Stomach (tissue), 8 donors: ENCODE measurements at regions not wholly inside any gene's neighbourhood (a gene's known extent, or its start where the extent isn't known, plus 50 kb on each side); places are given as distances from the start of the nearest gene placed in this dataset.

Experiments used
- DNase-seq, 2 donors: peaks; one replicate each; pipeline versions ENCODE4 v3.0.0 to v3.0.0-alpha.2; 2013 to 2019
- H3K27ac ChIP-seq, 5 donors: fragments of 200-600 bp in 4 of 5; sonication (generic) in 4 of 5; one replicate each; pipeline ENCODE4 v1.5.1; 2013 to 2019; ENCODE audit warnings: mild to moderate bottlenecking in 1 of 5, moderate library complexity in 1 of 5
- H3K27me3 ChIP-seq, 3 donors: fragments of 200-600 bp; sonication (generic); one replicate each; pipeline ENCODE4 v1.5.1; 2017 to 2019; ENCODE audit warnings: mixed run types in 1 of 3
- H3K36me3 ChIP-seq, 4 donors: fragments of 200-600 bp; sonication (generic); 1 replicate in 3 of 4; 2 replicates in 1 of 4; pipeline ENCODE4 v1.5.1; 2016 to 2019
- H3K4me1 ChIP-seq, 4 donors: fragments of 200-600 bp; sonication (generic); one replicate each; pipeline ENCODE4 v1.5.1; 2016 to 2019
- H3K4me3 ChIP-seq, 4 donors: fragments of 200-600 bp; sonication (generic) in 3 of 4; one replicate each; pipeline ENCODE4 v1.5.1; 2016 to 2019; ENCODE audit warnings: mild to moderate bottlenecking in 1 of 4
- H3K9me3 ChIP-seq, 4 donors: fragments of 200-600 bp; sonication (generic); one replicate each; pipeline ENCODE4 v1.5.1; 2016 to 2019
- CTCF ChIP-seq, 7 experiments: fragments of 450-650 bp in 4 of 7; fragments of 200-600 bp in 3 of 7; sonication (generic) in 3 of 7; IDR thresholded peaks; one replicate each; pipeline ENCODE4 v1.5.1; 2016 to 2019; ENCODE audit warnings: antibody characterized with exemption in 7 of 7, control low read depth in 2 of 7, mild to moderate bottlenecking in 1 of 7
- EP300 ChIP-seq: sonication (generic); formaldehyde crosslinking; IDR thresholded peaks from one replicate; pipeline ENCODE4 v1.6.1; 2017; ENCODE audit warnings: antibody characterized with exemption
- POLR2A ChIP-seq, 4 donors: fragments of 450-650 bp; IDR thresholded peaks; one replicate each; pipeline ENCODE4 v1.6.1; 2016; ENCODE audit warnings: antibody characterized with exemption in 4 of 4, control low read depth in 2 of 4, mild to moderate bottlenecking in 1 of 4, moderate library complexity in 1 of 4
- POLR2AphosphoS5 ChIP-seq, 3 donors: sonication (generic); formaldehyde crosslinking; IDR thresholded peaks; one replicate each; pipeline ENCODE4 v1.6.1; 2016; ENCODE audit warnings: antibody characterized with exemption in 3 of 3
- WGBS, 5 donors: extraction: QIAGEN DNeasy Blood & Tissue Kit in 3 of 5; methylation state at CpG; one replicate each; pipeline versions ENCODE4 v1.1.5 to v1.1.7; 2013 to 2018; 5-methylcytosine and 5-hydroxymethylcytosine counted together
- intact Hi-C: fragments of 100-400 bp; cut with DNase I; formaldehyde crosslinking; loops from one replicate; pipeline ENCODE4 v1.15.1; 2023; ENCODE audit warnings: low total_unique reads
- donor health status: healthy with polysubstance abuse.
- donor health status: Bipolar disorder and iron deficiency.
- donor health status: healthy.

GRCh38 chr12:85374981-85375380 lies 95.0 kb downstream of the ALX1 start:
- no peak overlapping the region for H3K4me3 ChIP-seq
- H3K4me1 ChIP-seq, result no peaks in the 10 kb centered on the region
- DNase-seq, result no peak
- 31 to 61% (median 38%) methylated on average over 1 of the region's 1 CpG for WGBS, 5 donors
- H3K36me3 ChIP-seq, result no peaks in the 10 kb centered on the region
- H3K27me3 ChIP-seq, result no peaks in the 10 kb centered on the region
- no peaks in the 10 kb centered on the region for H3K9me3 ChIP-seq
- intact Hi-C loops, result no loop called here
- H3K27ac ChIP-seq, result no peak overlapping the region
- TF ChIP-seq POLR2A (IDR thresholded peaks at IDR 0.05), result no peak

GRCh38 chr12:85385406-85385805 lies 105.4 kb downstream of the ALX1 start:
- TF ChIP-seq EP300 (no peak), POLR2AphosphoS5 (IDR thresholded peaks at IDR 0.05) (no peak), CTCF (IDR thresholded peaks at IDR 0.05) (no peak), POLR2A (IDR thresholded peaks at IDR 0.05) (no peak)

GRCh38 chr12:85390266-85390665 lies 110.2 kb downstream of the ALX1 start:
- WGBS, 5 donors, result 11 to 29% (median 21%) methylated on average over 1 of the region's 1 CpG
- no peaks in the 10 kb centered on the region for H3K9me3 ChIP-seq
- H3K36me3 ChIP-seq, result no peaks in the 10 kb centered on the region
- no peak for DNase-seq
- H3K4me1 ChIP-seq, result no peaks in the 10 kb centered on the region
- no peak overlapping the region for H3K4me3 ChIP-seq
- H3K27me3 ChIP-seq, result no peaks in the 10 kb centered on the region
- H3K27ac ChIP-seq, result no peak overlapping the region
- TF ChIP-seq CTCF (IDR thresholded peaks at IDR 0.05), result no peak
- TF ChIP-seq POLR2A (IDR thresholded peaks at IDR 0.05), result no peak
- TF ChIP-seq POLR2AphosphoS5 (IDR thresholded peaks at IDR 0.05), result no peak
- no peak for TF ChIP-seq EP300
- intact Hi-C loops, result no loop called here

More at GRCh38 chr12:85385406-85385805, 105.4 kb downstream of the ALX1 start:
- H3K4me1 ChIP-seq, result no peaks in the 10 kb centered on the region
- intact Hi-C loops, result no loop called here
- no peaks in the 10 kb centered on the region for H3K9me3 ChIP-seq
- H3K27me3 ChIP-seq, result no peaks in the 10 kb centered on the region
- no peak overlapping the region for H3K4me3 ChIP-seq
- DNase-seq, result no peak
- no peaks in the 10 kb centered on the region for H3K36me3 ChIP-seq
- no peak overlapping the region for H3K27ac ChIP-seq

GRCh38 chr12:85392508-85392907 lies 112.5 kb downstream of the ALX1 start:
- Histone ChIP-seq H3K27ac (no peak overlapping the region), H3K27me3 (no peaks in the 10 kb centered on the region), H3K9me3 (no peaks in the 10 kb centered on the region), H3K4me1 (no peaks in the 10 kb centered on the region), H3K4me3 (no peak overlapping the region), H3K36me3 (no peaks in the 10 kb centered on the region)
- no peak for DNase-seq
- TF ChIP-seq POLR2A (IDR thresholded peaks at IDR 0.05) (no peak), CTCF (IDR thresholded peaks at IDR 0.05) (no peak), EP300 (no peak), POLR2AphosphoS5 (IDR thresholded peaks at IDR 0.05) (no peak)
- 79 to 92% (median 91%) methylated on average over 1 of the region's 1 CpG for WGBS, 5 donors
- intact Hi-C loops, result no loop called here

- Histone ChIP-seq H3K27me3 (no peaks in the 10 kb centered on the region), H3K27ac (no peak overlapping the region), H3K4me3 (no peak overlapping the region), H3K36me3 (no peaks in the 10 kb centered on the region), H3K4me1 (no peaks in the 10 kb centered on the region), H3K9me3 (no peaks in the 10 kb centered on the region)
- no peak for DNase-seq
- TF ChIP-seq POLR2AphosphoS5 (IDR thresholded peaks at IDR 0.05), result no peak
- TF ChIP-seq CTCF (IDR thresholded peaks at IDR 0.05), result no peak
- no peak for TF ChIP-seq EP300
- TF ChIP-seq POLR2A (IDR thresholded peaks at IDR 0.05), result no peak
- intact Hi-C loops, result no loop called here
Measured at GRCh38 chr12:85393606-85394005, 113.6 kb downstream of the ALX1 start.
